ENCODE measurements at regions not wholly inside any gene's neighbourhood (a gene's known extent, or its start where the extent isn't known, plus 50 kb on each side); places are given as distances from the start of the nearest gene placed in this dataset.

DNA sequence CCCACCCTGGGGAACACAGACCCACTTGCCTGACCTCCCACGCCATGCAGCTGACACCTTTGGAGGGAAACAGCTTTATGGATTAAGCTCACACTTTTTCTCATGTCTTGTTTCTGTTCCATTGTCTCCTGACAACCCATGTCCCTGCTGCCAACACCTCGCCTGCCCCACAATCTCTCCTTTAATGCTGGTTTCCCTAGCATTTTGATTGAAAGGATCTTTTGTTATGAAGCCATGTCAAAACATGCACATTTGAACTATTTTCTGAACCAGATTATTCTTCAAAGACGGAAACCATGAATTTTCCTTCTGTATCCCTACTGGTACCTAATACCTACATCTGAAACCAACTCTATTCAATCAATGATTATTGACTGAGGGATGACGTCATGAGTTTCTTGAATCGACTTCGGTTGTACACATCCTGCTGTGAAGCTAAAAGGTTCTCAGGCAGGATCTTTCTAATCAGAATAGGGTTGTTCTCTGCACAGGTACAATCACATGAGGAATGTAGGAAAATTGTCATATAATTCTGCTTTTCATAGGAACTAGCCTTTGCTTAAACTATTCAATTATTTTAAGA is 106.2 kb upstream of the NEBL start:
- TF ChIP-seq, protein P1, sequence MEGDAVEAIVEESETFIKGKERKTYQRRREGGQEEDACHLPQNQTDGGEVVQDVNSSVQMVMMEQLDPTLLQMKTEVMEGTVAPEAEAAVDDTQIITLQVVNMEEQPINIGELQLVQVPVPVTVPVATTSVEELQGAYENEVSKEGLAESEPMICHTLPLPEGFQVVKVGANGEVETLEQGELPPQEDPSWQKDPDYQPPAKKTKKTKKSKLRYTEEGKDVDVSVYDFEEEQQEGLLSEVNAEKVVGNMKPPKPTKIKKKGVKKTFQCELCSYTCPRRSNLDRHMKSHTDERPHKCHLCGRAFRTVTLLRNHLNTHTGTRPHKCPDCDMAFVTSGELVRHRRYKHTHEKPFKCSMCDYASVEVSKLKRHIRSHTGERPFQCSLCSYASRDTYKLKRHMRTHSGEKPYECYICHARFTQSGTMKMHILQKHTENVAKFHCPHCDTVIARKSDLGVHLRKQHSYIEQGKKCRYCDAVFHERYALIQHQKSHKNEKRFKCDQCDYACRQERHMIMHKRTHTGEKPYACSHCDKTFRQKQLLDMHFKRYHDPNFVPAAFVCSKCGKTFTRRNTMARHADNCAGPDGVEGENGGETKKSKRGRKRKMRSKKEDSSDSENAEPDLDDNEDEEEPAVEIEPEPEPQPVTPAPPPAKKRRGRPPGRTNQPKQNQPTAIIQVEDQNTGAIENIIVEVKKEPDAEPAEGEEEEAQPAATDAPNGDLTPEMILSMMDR (IDR thresholded peaks at IDR 0.05; ENCODE audit: low read depth, low read length, missing control alignments), result no peak
- in situ Hi-C loops (cut with HindIII; ENCODE audit: low sequenced_read_pairs), result no loop called here
- DNase-seq (ENCODE audit: low read depth), result no peak
- no peak overlapping the region for H3K4me3 ChIP-seq (ENCODE audit: low read depth, low read length)

DNA sequence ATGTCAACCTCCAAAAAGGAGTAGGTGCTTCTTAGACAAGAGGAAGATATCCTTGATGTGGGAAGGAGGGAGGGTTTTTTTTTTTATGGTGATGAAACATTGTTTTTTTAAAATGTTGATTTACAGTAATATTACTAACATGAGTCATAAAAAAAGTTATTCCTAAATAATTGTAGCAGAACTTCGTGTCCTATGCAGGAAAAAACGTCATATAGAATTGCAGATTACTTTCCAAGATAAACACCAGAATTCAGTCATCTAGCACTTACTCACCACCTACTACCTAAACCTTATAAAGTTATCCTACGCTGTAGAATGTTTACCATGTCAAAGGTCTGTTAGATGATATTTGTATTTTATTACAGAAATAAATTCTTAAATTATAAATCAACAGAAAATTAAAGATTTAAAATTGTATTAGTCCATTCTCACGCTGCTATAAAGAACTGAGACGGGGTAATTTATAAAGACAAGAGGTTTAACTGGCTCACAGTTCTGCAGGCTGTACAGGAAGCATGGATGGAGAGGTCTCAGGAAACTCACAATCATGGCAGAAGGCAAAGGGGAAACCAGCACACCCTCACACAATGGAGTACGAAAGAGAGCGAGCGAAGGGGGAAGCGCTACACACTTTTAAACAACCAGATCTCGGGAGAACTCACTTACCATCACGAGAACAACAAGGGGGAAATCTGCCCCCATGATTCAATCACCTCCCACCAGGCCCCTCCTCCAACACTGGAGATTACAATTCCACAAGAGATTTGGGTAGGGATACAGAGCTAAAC is 105.2 kb upstream of the NEBL start:
- peak; percentile 18 for DNase-seq (ENCODE audit: low read depth)
- TF ChIP-seq, protein P1 (IDR thresholded peaks at IDR 0.05; ENCODE audit: low read depth, low read length, missing control alignments), result no peak
- no peak overlapping the region for H3K4me3 ChIP-seq (ENCODE audit: low read depth, low read length)
- in situ Hi-C loops (cut with HindIII; ENCODE audit: low sequenced_read_pairs), result no loop called here

DNA sequence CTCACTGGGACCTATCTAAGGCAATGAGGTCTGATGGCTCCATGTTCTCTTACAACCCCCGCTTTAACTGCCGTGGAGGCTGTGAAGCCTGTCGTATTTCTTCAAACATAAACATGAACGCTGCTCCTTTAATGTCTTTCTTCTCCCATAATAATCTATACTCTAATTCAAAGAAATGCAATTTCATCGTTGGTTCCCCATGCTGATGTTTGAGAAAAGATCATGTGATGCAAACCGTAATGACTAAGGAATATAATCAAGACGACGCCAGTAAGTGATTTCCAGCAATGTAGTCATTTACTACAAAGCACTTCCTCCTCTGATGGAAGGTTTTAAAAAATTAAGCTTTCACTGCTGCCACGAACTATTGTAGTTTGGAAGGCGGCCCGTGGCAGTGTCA is 102.6 kb upstream of the NEBL start:
- in situ Hi-C loops (cut with HindIII; ENCODE audit: low sequenced_read_pairs), result no loop called here
- no peak for DNase-seq (ENCODE audit: low read depth)
- TF ChIP-seq, protein P1 (IDR thresholded peaks at IDR 0.05; ENCODE audit: low read depth, low read length, missing control alignments), result no peak
- H3K4me3 ChIP-seq (ENCODE audit: low read depth, low read length), result no peak overlapping the region

DNA sequence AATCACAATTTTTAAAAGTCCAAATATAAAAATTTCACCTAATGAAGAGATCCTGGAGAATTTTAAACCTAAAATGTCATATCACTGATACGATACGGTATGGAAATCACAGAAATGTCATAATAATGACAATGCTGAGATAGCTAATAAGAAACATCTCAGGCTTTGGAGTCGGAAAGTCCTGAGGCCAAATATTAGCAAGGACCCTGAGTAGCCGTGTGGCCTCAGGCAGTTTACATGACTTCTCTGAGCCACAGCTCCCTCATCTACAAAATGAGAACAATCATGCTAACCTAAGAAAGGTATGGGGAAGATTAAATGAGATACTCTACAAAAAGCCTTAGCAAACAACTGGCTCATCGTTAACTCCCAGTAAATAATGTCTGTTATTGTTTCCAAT is 100.9 kb upstream of the NEBL start:
- H3K4me3 ChIP-seq (ENCODE audit: low read depth, low read length), result no peak overlapping the region
- TF ChIP-seq, protein P1 (IDR thresholded peaks at IDR 0.05; ENCODE audit: low read depth, low read length, missing control alignments), result no peak
- in situ Hi-C loops (cut with HindIII; ENCODE audit: low sequenced_read_pairs), result no loop called here
- DNase-seq (ENCODE audit: low read depth), result no peak

DNA sequence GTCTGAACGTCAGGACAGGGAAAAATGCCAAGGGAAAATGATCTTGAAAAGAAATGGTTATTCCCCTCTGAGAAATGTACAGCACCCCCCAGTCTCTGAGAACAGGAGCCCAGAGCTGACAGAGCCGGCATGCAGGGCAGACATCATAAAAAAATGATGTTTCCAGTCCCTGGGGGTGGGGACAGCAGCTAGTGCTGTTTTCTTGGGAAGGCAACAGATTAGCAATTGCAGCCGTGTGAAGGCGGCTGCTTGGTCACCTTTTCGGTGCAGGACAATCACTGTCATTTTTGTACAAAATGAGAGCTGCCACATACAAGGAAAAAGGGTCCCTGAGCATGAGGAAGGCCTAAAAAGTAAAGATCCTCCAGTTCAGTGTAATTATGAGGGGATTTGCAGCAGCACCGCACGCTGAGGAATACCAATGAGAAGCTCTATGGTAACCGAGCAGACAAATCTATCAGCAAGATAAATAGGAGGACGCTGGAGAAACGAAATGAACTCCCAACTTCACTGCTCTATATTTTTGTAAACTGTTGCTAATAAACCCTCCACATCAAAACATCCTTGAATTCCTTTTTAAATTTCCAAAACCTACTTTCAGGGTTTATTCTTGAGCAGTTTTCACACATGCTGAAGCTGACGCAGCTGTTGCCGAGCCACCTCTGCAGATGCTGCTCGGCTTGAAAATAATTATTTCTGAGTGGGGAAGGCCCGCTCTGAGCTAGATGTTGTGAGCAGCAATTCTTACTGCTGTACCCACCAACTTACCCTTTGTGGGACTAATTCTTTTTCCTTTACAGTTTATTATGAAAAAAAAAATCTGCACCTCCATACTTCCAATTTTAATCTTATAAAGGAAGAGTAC is 98.2 kb upstream of the NEBL start:
- in situ Hi-C loops (cut with HindIII; ENCODE audit: low sequenced_read_pairs), result no loop called here
- TF ChIP-seq, protein P1 (IDR thresholded peaks at IDR 0.05; ENCODE audit: low read depth, low read length, missing control alignments), result no peak
- H3K4me3 ChIP-seq (ENCODE audit: low read depth, low read length), result no peak overlapping the region
- DNase-seq (ENCODE audit: low read depth), result no peak

DNA sequence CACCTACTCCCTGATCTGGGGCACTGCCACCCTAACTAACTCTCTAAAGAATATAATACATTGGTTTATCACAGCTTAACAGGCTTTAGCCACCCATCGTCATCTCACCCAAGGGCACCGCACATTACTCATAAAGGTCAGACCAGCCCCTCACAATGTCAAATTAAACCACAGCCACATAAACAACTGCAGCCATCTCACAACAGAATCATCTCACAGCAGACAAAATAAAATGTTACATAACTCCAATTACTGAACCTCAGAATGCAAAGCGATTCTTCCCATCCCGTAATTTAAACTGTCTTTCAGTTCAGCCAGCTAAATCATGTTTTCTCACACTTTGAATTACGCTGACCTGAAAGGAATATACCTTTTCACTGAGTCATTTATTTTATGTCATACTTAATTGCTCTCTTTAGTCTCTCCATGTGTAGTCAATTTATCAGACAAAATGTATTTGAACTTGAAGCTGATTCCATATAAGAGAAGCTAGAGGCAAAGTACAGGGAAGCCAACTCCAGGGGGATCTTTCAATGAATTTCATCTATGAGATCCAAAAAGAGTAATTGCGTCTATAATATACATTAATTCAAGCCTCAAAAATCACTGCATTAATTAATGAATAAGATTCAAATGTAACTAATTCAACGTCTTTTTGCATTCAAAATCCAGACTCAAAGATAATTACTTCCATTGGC is 96.9 kb upstream of the NEBL start:
- DNase-seq (ENCODE audit: low read depth), result no peak
- in situ Hi-C loops (cut with HindIII; ENCODE audit: low sequenced_read_pairs), result no loop called here
- TF ChIP-seq, protein P1 (IDR thresholded peaks at IDR 0.05; ENCODE audit: low read depth, low read length, missing control alignments), result no peak
- H3K4me3 ChIP-seq (ENCODE audit: low read depth, low read length), result no peak overlapping the region
